Neural cell (in vitro differentiated cells): ENCODE measurements at regions not wholly inside any gene's neighbourhood (a gene's known extent, or its start where the extent isn't known, plus 50 kb on each side); places are given as distances from the start of the nearest gene placed in this dataset.

Experiments
- H2AFZ ChIP-seq: fragments of 200-600, 300-800 bp; sonication (generic), shearing (Covaris generic); 2 replicates; pipeline ENCODE4 v1.6.0; 2014; ENCODE audit warnings: low read depth, mild to moderate bottlenecking, antibody characterized with exemption, low read length, moderate library complexity
- H3F3A ChIP-seq: fragments of 200-600 bp; shearing (Covaris generic); 2 replicates; pipeline ENCODE4 v1.6.1; 2016; ENCODE audit warnings: mild to moderate bottlenecking, moderate library complexity, mixed read lengths, antibody characterized with exemption, low read length; ENCODE audit not compliant: insufficient read depth, poor library complexity, severe bottlenecking
- H3K27ac ChIP-seq: fragments of 200-600, 300-800 bp; sonication (generic), shearing (Covaris generic); 2 replicates; pipeline ENCODE4 v1.5.1; 2014; ENCODE audit warnings: mild to moderate bottlenecking, low read length, moderate library complexity
- H3K27me3 ChIP-seq: fragments of 300-800, 200-600 bp; sonication (generic), shearing (Covaris generic); 2 replicates; pipeline ENCODE4 v1.6.0; 2014; ENCODE audit warnings: mild to moderate bottlenecking, low read depth, low read length, moderate library complexity; ENCODE audit not compliant: insufficient read depth
- H3K36me3 ChIP-seq: fragments of 300-800, 200-600 bp; sonication (generic), shearing (Covaris generic); 2 replicates; pipeline ENCODE4 v1.5.1; 2014; ENCODE audit warnings: mild to moderate bottlenecking, antibody characterized with exemption, low read length, moderate library complexity; ENCODE audit not compliant: insufficient read depth
- H3K4me2 ChIP-seq: fragments of 300-800, 200-600 bp; sonication (generic), shearing (Covaris generic); 2 replicates; pipeline ENCODE4 v1.6.0; 2014; ENCODE audit warnings: mild to moderate bottlenecking, low read length
- H3K4me3 ChIP-seq: fragments of 300-800, 200-600 bp; sonication (generic), shearing (Covaris generic); 2 replicates; pipeline ENCODE4 v1.5.1; 2014; ENCODE audit warnings: mild to moderate bottlenecking, low read length, moderate library complexity
- H3K79me2 ChIP-seq: fragments of 200-600 bp; shearing (Covaris generic); replicated peaks from 2 replicates; pipeline ENCODE4 v1.6.0; 2014; ENCODE audit warnings: mild to moderate bottlenecking, low read length, moderate library complexity; ENCODE audit not compliant: insufficient read depth
- H3K9ac ChIP-seq: fragments of 300-800, 200-600 bp; sonication (generic), shearing (Covaris generic); 2 replicates; pipeline ENCODE4 v1.6.1; 2016; ENCODE audit warnings: mild to moderate bottlenecking, low read length, mixed read lengths
- H3K9me2 ChIP-seq: fragments of 200-600 bp; shearing (Covaris generic); 2 replicates; pipeline ENCODE4 v1.6.1; 2016; ENCODE audit warnings: mild to moderate bottlenecking, low read length, mixed read lengths; ENCODE audit not compliant: insufficient read depth
- H3K9me3 ChIP-seq: fragments of 200-600, 300-800 bp; sonication (generic), shearing (Covaris generic); 2 replicates; pipeline ENCODE4 v1.6.1; 2016; ENCODE audit warnings: mild to moderate bottlenecking, mixed run types, low read length, moderate library complexity, mixed read lengths
- H4K20me1 ChIP-seq: fragments of 200-600 bp; shearing (Covaris generic); 2 replicates; pipeline ENCODE4 v1.6.1; 2016; ENCODE audit warnings: mild to moderate bottlenecking, mixed run types; ENCODE audit not compliant: insufficient read depth
- CTCF ChIP-seq: fragments of 450-650 bp; IDR thresholded peaks from 2 replicates; pipeline ENCODE4 v1.5.1; 2014; ENCODE audit warnings: antibody characterized with exemption, mild to moderate bottlenecking, moderate library complexity; ENCODE audit not compliant: poor library complexity, severe bottlenecking
- EP300 ChIP-seq: fragments of 450-650 bp; conservative IDR thresholded peaks from 2 replicates; pipeline ENCODE4 v1.6.1; 2014; ENCODE audit warnings: antibody characterized with exemption, mild to moderate bottlenecking, moderate library complexity; ENCODE audit not compliant: poor library complexity, severe bottlenecking
- EZH2 ChIP-seq: fragments of 200-600, 300-800 bp; shearing (Covaris generic), sonication (generic); IDR thresholded peaks from 2 replicates; pipeline ENCODE4 v1.6.1; 2014; ENCODE audit warnings: antibody characterized with exemption, low read length, borderline replicate concordance, mild to moderate bottlenecking; ENCODE audit not compliant: insufficient read depth, poor library complexity, severe bottlenecking
- MXI1 ChIP-seq: fragments of 450-650 bp; conservative IDR thresholded peaks from 2 replicates; pipeline ENCODE4 v1.6.1; 2014; ENCODE audit warnings: antibody characterized with exemption, mild to moderate bottlenecking; ENCODE audit not compliant: poor library complexity, severe bottlenecking
- POLR2AphosphoS5 ChIP-seq: IDR thresholded peaks from 2 replicates; pipeline ENCODE4 v1.6.1; 2012
- RAD21 ChIP-seq: fragments of 450-650 bp; conservative IDR thresholded peaks from 2 replicates; pipeline ENCODE4 v1.6.1; 2014; ENCODE audit warnings: antibody characterized with exemption, mild to moderate bottlenecking, moderate library complexity
- SMC3 ChIP-seq: fragments of 450-650 bp; conservative IDR thresholded peaks from 2 replicates; pipeline ENCODE4 v1.6.1; 2014; ENCODE audit warnings: antibody characterized with exemption, mild to moderate bottlenecking, moderate library complexity; ENCODE audit not compliant: poor library complexity
- TAF1 ChIP-seq: IDR thresholded peaks from 2 replicates; pipeline ENCODE4 v1.6.1; 2012; ENCODE audit warnings: low read depth
- TF ChIP-seq, protein P1 (sequence below): IDR thresholded peaks from 2 replicates; pipeline ENCODE4 v1.6.1; 2012; ENCODE audit warnings: borderline replicate concordance

- Histone ChIP-seq H4K20me1 (no peaks in the 10 kb centered on the region), H3K9ac (no peak overlapping the region), H3K4me3 (no peak overlapping the region), H3F3A (no peaks in the 10 kb centered on the region), H3K27ac (no peak overlapping the region), H3K79me2 (no peaks in the 10 kb centered on the region), H2AFZ (no peak overlapping the region), H3K4me2 (no peak overlapping the region), H3K27me3 (no peaks in the 10 kb centered on the region), H3K9me3 (no peaks in the 10 kb centered on the region), H3K36me3 (no peaks in the 10 kb centered on the region), H3K9me2 (no peaks in the 10 kb centered on the region)
- TF ChIP-seq POLR2AphosphoS5 (no peak), RAD21 (no peak), EZH2 (no peak), TAF1 (no peak), CTCF (no peak), MXI1 (no peak), SMC3 (no peak), EP300 (no peak)
- TF ChIP-seq, protein P1, sequence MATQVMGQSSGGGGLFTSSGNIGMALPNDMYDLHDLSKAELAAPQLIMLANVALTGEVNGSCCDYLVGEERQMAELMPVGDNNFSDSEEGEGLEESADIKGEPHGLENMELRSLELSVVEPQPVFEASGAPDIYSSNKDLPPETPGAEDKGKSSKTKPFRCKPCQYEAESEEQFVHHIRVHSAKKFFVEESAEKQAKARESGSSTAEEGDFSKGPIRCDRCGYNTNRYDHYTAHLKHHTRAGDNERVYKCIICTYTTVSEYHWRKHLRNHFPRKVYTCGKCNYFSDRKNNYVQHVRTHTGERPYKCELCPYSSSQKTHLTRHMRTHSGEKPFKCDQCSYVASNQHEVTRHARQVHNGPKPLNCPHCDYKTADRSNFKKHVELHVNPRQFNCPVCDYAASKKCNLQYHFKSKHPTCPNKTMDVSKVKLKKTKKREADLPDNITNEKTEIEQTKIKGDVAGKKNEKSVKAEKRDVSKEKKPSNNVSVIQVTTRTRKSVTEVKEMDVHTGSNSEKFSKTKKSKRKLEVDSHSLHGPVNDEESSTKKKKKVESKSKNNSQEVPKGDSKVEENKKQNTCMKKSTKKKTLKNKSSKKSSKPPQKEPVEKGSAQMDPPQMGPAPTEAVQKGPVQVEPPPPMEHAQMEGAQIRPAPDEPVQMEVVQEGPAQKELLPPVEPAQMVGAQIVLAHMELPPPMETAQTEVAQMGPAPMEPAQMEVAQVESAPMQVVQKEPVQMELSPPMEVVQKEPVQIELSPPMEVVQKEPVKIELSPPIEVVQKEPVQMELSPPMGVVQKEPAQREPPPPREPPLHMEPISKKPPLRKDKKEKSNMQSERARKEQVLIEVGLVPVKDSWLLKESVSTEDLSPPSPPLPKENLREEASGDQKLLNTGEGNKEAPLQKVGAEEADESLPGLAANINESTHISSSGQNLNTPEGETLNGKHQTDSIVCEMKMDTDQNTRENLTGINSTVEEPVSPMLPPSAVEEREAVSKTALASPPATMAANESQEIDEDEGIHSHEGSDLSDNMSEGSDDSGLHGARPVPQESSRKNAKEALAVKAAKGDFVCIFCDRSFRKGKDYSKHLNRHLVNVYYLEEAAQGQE: no peak
These were observed 1640.9 kb upstream of the PCDH7 start for GRCh38 chr4:29079260-29079659.

DNA sequence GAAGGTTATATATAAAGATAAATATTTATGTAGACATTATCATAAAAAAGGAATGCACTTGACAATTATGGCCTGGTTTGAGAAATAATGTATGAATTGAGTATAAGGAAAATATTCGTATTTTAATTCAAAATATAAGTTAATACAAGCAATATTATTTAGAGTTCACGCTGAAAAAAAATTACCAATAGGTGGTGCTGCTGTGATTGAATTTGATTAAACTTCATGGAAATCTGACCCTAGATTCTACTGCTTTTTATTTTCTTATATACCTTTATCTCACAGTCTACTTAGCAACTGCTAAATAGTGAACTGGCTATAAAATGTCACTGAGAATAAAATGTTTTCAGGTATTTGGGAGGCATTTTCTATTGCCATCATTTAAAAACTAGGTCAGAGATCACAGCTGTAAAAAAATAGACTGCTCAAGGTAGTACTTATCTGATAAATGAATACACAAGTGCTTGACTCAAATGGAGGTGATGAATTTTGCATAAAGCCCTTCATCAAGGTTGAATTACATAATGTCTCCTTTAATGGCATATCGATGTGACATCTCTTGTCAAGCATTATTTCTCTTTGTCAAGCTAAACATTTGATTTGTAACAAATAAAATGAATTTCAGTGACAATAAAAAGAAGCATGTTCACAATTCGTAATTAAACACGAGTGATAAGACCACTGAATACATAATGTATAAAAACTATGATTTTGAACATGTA lies 1638.8 kb upstream of the PCDH7 start:
- Histone ChIP-seq H3K9me2 (no peaks in the 10 kb centered on the region), H4K20me1 (no peaks in the 10 kb centered on the region), H3K27me3 (no peaks in the 10 kb centered on the region)

More for the DNA sequence above, 1638.8 kb upstream of the PCDH7 start:
- Histone ChIP-seq H3K79me2 (no peaks in the 10 kb centered on the region), H3K4me3 (no peak overlapping the region), H3K36me3 (no peaks in the 10 kb centered on the region), H3K9ac (no peak overlapping the region), H3K27ac (no peak overlapping the region), H3F3A (no peaks in the 10 kb centered on the region), H3K4me2 (no peak overlapping the region), H2AFZ (no peak overlapping the region), H3K9me3 (no peaks in the 10 kb centered on the region)
- no peak for TF ChIP-seq EZH2
- TF ChIP-seq TAF1: no peak
- peak; percentile 74 for TF ChIP-seq CTCF
- TF ChIP-seq POLR2AphosphoS5: peak; percentile 54
- TF ChIP-seq, protein P1: no peak
- TF ChIP-seq EP300: peak; percentile 68
- no peak for TF ChIP-seq MXI1
- TF ChIP-seq SMC3: peak; percentile 69
- peak; percentile 77 for TF ChIP-seq RAD21
